ENCODE measurements at regions not wholly inside any gene's neighbourhood (a gene's known extent, or its start where the extent isn't known, plus 50 kb on each side); places are given as distances from the start of the nearest gene placed in this dataset.

DNA sequence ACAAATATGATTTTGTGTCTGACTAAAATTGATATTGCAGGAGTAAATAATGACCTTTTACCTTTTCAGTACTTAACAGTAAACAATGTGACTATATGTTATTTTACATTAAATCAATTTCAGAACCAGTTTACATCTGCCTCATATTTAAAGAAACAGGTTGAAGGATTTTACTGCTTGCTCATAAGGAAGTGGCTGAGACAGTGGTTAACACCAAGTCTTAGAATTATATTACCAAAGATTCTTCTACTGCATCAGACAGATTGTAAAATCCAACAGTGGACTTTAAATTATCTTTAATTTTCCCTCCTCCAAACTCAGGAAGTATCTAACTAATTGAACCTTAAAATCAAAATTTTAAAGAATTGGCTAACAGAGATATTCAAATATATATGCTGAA, 1929.9 kb downstream of the PCDH9 start:
- no peak for TF ChIP-seq ZNF274 (IDR thresholded peaks at IDR 0.05; ENCODE audit: low read depth, low read length)
- no peak for TF ChIP-seq YY1 (IDR thresholded peaks at IDR 0.05; ENCODE audit: insufficient read depth, insufficient read length)
- TF ChIP-seq SUZ12 (IDR thresholded peaks at IDR 0.05; ENCODE audit: extremely low read depth, insufficient read depth, insufficient read length) = no peak
